ENCODE measurements at regions not wholly inside any gene's neighbourhood (a gene's known extent, or its start where the extent isn't known, plus 50 kb on each side); places are given as distances from the start of the nearest gene placed in this dataset.

- no TSS peak for BruUV-seq (replicated peaks)
- Mint-ChIP-seq H3K4me3 (ENCODE audit: unreplicated experiment) (no peak overlapping the region), H3K4me1 (ENCODE audit: low read depth, unreplicated experiment) (no peaks in the 10 kb centered on the region), H3K9me3 (ENCODE audit: unreplicated experiment) (no peaks in the 10 kb centered on the region), H3K27me3 (ENCODE audit: insufficient read depth, unreplicated experiment) (peaks cover 24% of the 10 kb centered on the region), H3K36me3 (ENCODE audit: insufficient read depth, unreplicated experiment) (no peaks in the 10 kb centered on the region), H3K27ac (ENCODE audit: unreplicated experiment) (no peak overlapping the region)
- no peak for DNase-seq
- Histone ChIP-seq H3K27me3 (replicated peaks; ENCODE audit: control insufficient read depth, insufficient read depth, low read length) (no peaks in the 10 kb centered on the region; the same call in 1 of the 2 replicates), H3K9me3 (no peaks in the 10 kb centered on the region), H3K4me1 (no peaks in the 10 kb centered on the region), H3K4me3 (ENCODE audit: low read depth, low read length) (no peak overlapping the region), H3K36me3 (ENCODE audit: control insufficient read depth, insufficient read depth, low read length) (no peaks in the 10 kb centered on the region)
- intact Hi-C loops (cut with micrococcal nuclease; ENCODE audit: unreplicated experiment): no loop called here
- ChIA-PET CTCF (no interaction called here), POLR2A (no interaction called here)
- TF ChIP-seq CTCF (IDR thresholded peaks at IDR 0.05; ENCODE audit: insufficient read depth in 1 of 2, low read depth in 1 of 2, low read length in 1 of 2, severe bottlenecking in 1 of 2, unreplicated experiment in 1 of 2): no peak
Observed at GRCh38 chr13:31862828-31863227, 123.5 kb downstream of the RXFP2 start.

- peaks cover 14% of the 10 kb centered on the region for H3K27me3 Mint-ChIP-seq (ENCODE audit: insufficient read depth, unreplicated experiment)
- no TSS peak for BruUV-seq (replicated peaks)
- H3K9me3 Mint-ChIP-seq (ENCODE audit: unreplicated experiment): no peaks in the 10 kb centered on the region
- POLR2A ChIA-PET: no interaction called here
- no peak for TF ChIP-seq CTCF (IDR thresholded peaks at IDR 0.05; ENCODE audit: insufficient read depth in 1 of 2, low read depth in 1 of 2, low read length in 1 of 2, severe bottlenecking in 1 of 2, unreplicated experiment in 1 of 2)
- Histone ChIP-seq H3K4me1 (no peaks in the 10 kb centered on the region), H3K4me3 (ENCODE audit: low read depth, low read length) (no peak overlapping the region), H3K9me3 (no peaks in the 10 kb centered on the region), H3K27me3 (replicated peaks; ENCODE audit: control insufficient read depth, insufficient read depth, low read length) (no peaks in the 10 kb centered on the region; the same call in 1 of the 2 replicates), H3K36me3 (ENCODE audit: control insufficient read depth, insufficient read depth, low read length) (no peaks in the 10 kb centered on the region)
- H3K4me1 Mint-ChIP-seq (ENCODE audit: low read depth, unreplicated experiment): no peaks in the 10 kb centered on the region
- CTCF ChIA-PET: no interaction called here
- DNase-seq: no peak
- H3K36me3 Mint-ChIP-seq (ENCODE audit: insufficient read depth, unreplicated experiment): no peaks in the 10 kb centered on the region
- no peak overlapping the region for H3K4me3 Mint-ChIP-seq (ENCODE audit: unreplicated experiment)
- intact Hi-C loops (cut with micrococcal nuclease; ENCODE audit: unreplicated experiment): no loop called here
- H3K27ac Mint-ChIP-seq (ENCODE audit: unreplicated experiment): no peak overlapping the region
Observed at GRCh38 chr13:31864307-31864706, 125.0 kb downstream of the RXFP2 start.

- BruUV-seq (replicated peaks): no TSS peak
- ChIA-PET CTCF (no interaction called here), POLR2A (no interaction called here)
- H3K9me3 ChIP-seq: no peaks in the 10 kb centered on the region
- no peak overlapping the region for H3K4me3 ChIP-seq (ENCODE audit: low read depth, low read length)
- TF ChIP-seq CTCF (IDR thresholded peaks at IDR 0.05; ENCODE audit: insufficient read depth in 1 of 2, low read depth in 1 of 2, low read length in 1 of 2, severe bottlenecking in 1 of 2, unreplicated experiment in 1 of 2): no peak
- Mint-ChIP-seq H3K4me3 (ENCODE audit: unreplicated experiment) (no peak overlapping the region), H3K27ac (ENCODE audit: unreplicated experiment) (no peak overlapping the region), H3K36me3 (ENCODE audit: insufficient read depth, unreplicated experiment) (no peaks in the 10 kb centered on the region), H3K27me3 (ENCODE audit: insufficient read depth, unreplicated experiment) (peaks cover 6% of the 10 kb centered on the region), H3K9me3 (ENCODE audit: unreplicated experiment) (no peaks in the 10 kb centered on the region), H3K4me1 (ENCODE audit: low read depth, unreplicated experiment) (no peaks in the 10 kb centered on the region)
- H3K27me3 ChIP-seq (replicated peaks; ENCODE audit: control insufficient read depth, insufficient read depth, low read length): no peaks in the 10 kb centered on the region
- H3K36me3 ChIP-seq (ENCODE audit: control insufficient read depth, insufficient read depth, low read length): no peaks in the 10 kb centered on the region
- no peak for DNase-seq
- no peaks in the 10 kb centered on the region for H3K4me1 ChIP-seq
- intact Hi-C loops (cut with micrococcal nuclease; ENCODE audit: unreplicated experiment): no loop called here
Observed at GRCh38 chr13:31866099-31866498, 126.8 kb downstream of the RXFP2 start.

Measured in Caco-2 (cell line).